Neural progenitor cell (in vitro differentiated cells): ENCODE measurements at regions not wholly inside any gene's neighbourhood (a gene's known extent, or its start where the extent isn't known, plus 50 kb on each side); places are given as distances from the start of the nearest gene placed in this dataset.

Experiments used
- DNase-seq: peaks from one replicate; pipeline ENCODE4 v3.0.0-alpha.2; 2016; ENCODE audit warnings: low spot score
- H2AFZ ChIP-seq: fragments of 200-600 bp; sonication (generic); replicated peaks from 2 replicates; pipeline ENCODE4 v1.6.1; 2016; ENCODE audit warnings: antibody characterized with exemption
- H3F3A ChIP-seq: fragments of 200-600 bp; sonication (generic); 2 replicates; pipeline ENCODE4 v1.6.1; 2016; ENCODE audit warnings: antibody characterized with exemption, low read depth
- H3K27ac ChIP-seq: fragments of 200-600 bp; sonication (generic); 2 replicates; pipeline ENCODE4 v1.5.1; 2016; ENCODE audit warnings: mild to moderate bottlenecking
- H3K27me3 ChIP-seq: fragments of 200-600 bp; sonication (generic); 2 replicates; pipeline ENCODE4 v1.6.1; 2016; ENCODE audit warnings: mild to moderate bottlenecking, moderate library complexity
- H3K36me3 ChIP-seq: fragments of 200-600 bp; sonication (generic); 2 replicates; pipeline ENCODE4 v1.5.1; 2016
- H3K4me1 ChIP-seq: fragments of 200-600 bp; sonication (generic); 2 replicates; pipeline ENCODE4 v1.6.1; 2016; ENCODE audit warnings: mixed run types
- H3K4me2 ChIP-seq: fragments of 200-600 bp; sonication (generic); 2 replicates; pipeline ENCODE4 v1.6.1; 2016
- H3K4me3 ChIP-seq: fragments of 200-600 bp; sonication (generic); 2 replicates; pipeline ENCODE4 v1.5.1; 2016
- H3K79me2 ChIP-seq: fragments of 200-600 bp; sonication (generic); 2 replicates; pipeline ENCODE4 v1.6.1; 2016; ENCODE audit warnings: low read depth
- H3K9ac ChIP-seq: fragments of 200-600 bp; sonication (generic); 2 replicates; pipeline ENCODE4 v1.6.1; 2016
- H3K9me3 ChIP-seq: fragments of 200-600 bp; sonication (generic); 2 replicates; pipeline ENCODE4 v1.5.1; 2016; ENCODE audit warnings: low read depth
- H4K20me1 ChIP-seq: fragments of 200-600 bp; sonication (generic); 2 replicates; pipeline ENCODE4 v1.6.1; 2016; ENCODE audit warnings: low read depth
- H3K27ac Mint-ChIP-seq: 3 replicates; pipeline ENCODE4 v1.8.0; 2021; ENCODE audit warnings: mixed read lengths
- H3K27me3 Mint-ChIP-seq: 2 replicates; pipeline ENCODE4 v1.8.0; 2022; ENCODE audit warnings: low read depth, mild to moderate bottlenecking, inconsistent platforms, moderate library complexity, mixed read lengths; ENCODE audit not compliant: insufficient read depth
- H3K36me3 Mint-ChIP-seq: 3 replicates; pipeline ENCODE4 v1.8.0; 2021; ENCODE audit warnings: mixed read lengths
- H3K4me1 Mint-ChIP-seq: 3 replicates; pipeline ENCODE4 v1.8.0; 2021; ENCODE audit warnings: mixed read lengths
- H3K4me3 Mint-ChIP-seq: 3 replicates; pipeline ENCODE4 v1.8.0; 2021; ENCODE audit warnings: mild to moderate bottlenecking, moderate library complexity, mixed read lengths
- H3K9me3 Mint-ChIP-seq: 3 replicates; pipeline ENCODE4 v1.8.0; 2020; ENCODE audit warnings: mixed read lengths
- EZH2 ChIP-seq: fragments of 200-600 bp; sonication (generic); IDR thresholded peaks from 2 replicates; pipeline ENCODE4 v1.6.1; 2017; ENCODE audit warnings: antibody characterized with exemption, mild to moderate bottlenecking, moderate library complexity
- EZH2phosphoT487 ChIP-seq: fragments of 200-600 bp; sonication (generic); IDR thresholded peaks from 2 replicates; pipeline ENCODE4 v1.6.1; 2017; ENCODE audit warnings: antibody characterized with exemption
- TF ChIP-seq, protein P1 (sequence below): fragments of 200-600 bp; sonication (generic); IDR thresholded peaks from 2 replicates; pipeline ENCODE4 v1.5.1; 2017; ENCODE audit warnings: antibody characterized with exemption, mild to moderate bottlenecking

DNA sequence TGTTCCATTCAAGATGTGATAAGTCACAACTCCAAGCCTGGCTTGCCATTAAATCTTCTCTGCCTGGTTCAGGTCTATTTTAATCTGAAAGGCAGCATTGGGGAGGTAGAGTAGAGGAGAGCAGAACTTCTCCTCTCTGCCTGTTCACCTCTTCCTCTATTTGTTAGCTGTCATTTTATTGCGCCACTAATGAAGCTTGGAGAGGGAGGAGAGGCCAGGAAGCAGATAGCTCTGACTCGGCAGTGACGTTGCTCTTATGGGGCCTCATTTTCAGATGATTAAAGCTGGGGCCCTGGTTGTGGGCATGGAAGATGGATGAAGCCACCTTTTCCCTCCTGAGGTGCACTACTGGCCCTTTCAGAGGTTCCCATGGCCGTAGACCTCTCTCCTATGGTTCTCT lies 207.3 kb downstream of the MID1IP1 start:
- no peaks in the 10 kb centered on the region for H3K36me3 Mint-ChIP-seq
- Histone ChIP-seq H3F3A (no peaks in the 10 kb centered on the region), H4K20me1 (no peaks in the 10 kb centered on the region), H3K36me3 (no peaks in the 10 kb centered on the region), H3K4me2 (no peak overlapping the region), H3K4me1 (no peaks in the 10 kb centered on the region), H3K27ac (no peak overlapping the region), H3K79me2 (no peaks in the 10 kb centered on the region), H3K27me3 (no peaks in the 10 kb centered on the region), H3K9ac (no peak overlapping the region), H3K9me3 (no peaks in the 10 kb centered on the region), H3K4me3 (no peak overlapping the region), H2AFZ (no peak overlapping the region)
- peaks cover 4% of the 10 kb centered on the region for H3K9me3 Mint-ChIP-seq
- H3K27ac Mint-ChIP-seq = no peak overlapping the region
- TF ChIP-seq EZH2 (no peak), EZH2phosphoT487 (no peak)
- TF ChIP-seq, protein P1, sequence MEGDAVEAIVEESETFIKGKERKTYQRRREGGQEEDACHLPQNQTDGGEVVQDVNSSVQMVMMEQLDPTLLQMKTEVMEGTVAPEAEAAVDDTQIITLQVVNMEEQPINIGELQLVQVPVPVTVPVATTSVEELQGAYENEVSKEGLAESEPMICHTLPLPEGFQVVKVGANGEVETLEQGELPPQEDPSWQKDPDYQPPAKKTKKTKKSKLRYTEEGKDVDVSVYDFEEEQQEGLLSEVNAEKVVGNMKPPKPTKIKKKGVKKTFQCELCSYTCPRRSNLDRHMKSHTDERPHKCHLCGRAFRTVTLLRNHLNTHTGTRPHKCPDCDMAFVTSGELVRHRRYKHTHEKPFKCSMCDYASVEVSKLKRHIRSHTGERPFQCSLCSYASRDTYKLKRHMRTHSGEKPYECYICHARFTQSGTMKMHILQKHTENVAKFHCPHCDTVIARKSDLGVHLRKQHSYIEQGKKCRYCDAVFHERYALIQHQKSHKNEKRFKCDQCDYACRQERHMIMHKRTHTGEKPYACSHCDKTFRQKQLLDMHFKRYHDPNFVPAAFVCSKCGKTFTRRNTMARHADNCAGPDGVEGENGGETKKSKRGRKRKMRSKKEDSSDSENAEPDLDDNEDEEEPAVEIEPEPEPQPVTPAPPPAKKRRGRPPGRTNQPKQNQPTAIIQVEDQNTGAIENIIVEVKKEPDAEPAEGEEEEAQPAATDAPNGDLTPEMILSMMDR = no peak
- DNase-seq = no peak
- H3K4me1 Mint-ChIP-seq = peaks cover 4% of the 10 kb centered on the region
- H3K27me3 Mint-ChIP-seq = peaks cover 4% of the 10 kb centered on the region
- H3K4me3 Mint-ChIP-seq = no peak overlapping the region

- Histone ChIP-seq H3K4me1 (no peaks in the 10 kb centered on the region), H4K20me1 (no peaks in the 10 kb centered on the region), H3K36me3 (no peaks in the 10 kb centered on the region), H3F3A (no peaks in the 10 kb centered on the region), H3K27me3 (no peaks in the 10 kb centered on the region), H3K9ac (no peak overlapping the region), H3K79me2 (no peaks in the 10 kb centered on the region), H3K4me2 (no peak overlapping the region), H3K9me3 (no peaks in the 10 kb centered on the region), H3K4me3 (no peak overlapping the region), H2AFZ (no peak overlapping the region), H3K27ac (no peak overlapping the region)
- no peak for DNase-seq
- Mint-ChIP-seq H3K4me3 (no peak overlapping the region), H3K27ac (no peak overlapping the region), H3K9me3 (peaks cover 4% of the 10 kb centered on the region), H3K4me1 (peaks cover 4% of the 10 kb centered on the region), H3K27me3 (peaks cover 5% of the 10 kb centered on the region), H3K36me3 (no peaks in the 10 kb centered on the region)
- no peak for TF ChIP-seq EZH2
- TF ChIP-seq EZH2phosphoT487 = no peak
- TF ChIP-seq, protein P1 = no peak
These were observed 210.4 kb downstream of the MID1IP1 start for GRCh38 chrX:39011454-39012221.

- Mint-ChIP-seq H3K4me1 (peaks cover 14% of the 10 kb centered on the region), H3K9me3 (peaks cover 2% of the 10 kb centered on the region), H3K27me3 (peaks cover 5% of the 10 kb centered on the region), H3K27ac (no peak overlapping the region), H3K36me3 (no peaks in the 10 kb centered on the region), H3K4me3 (no peak overlapping the region)
- no peaks in the 10 kb centered on the region for H3K36me3 ChIP-seq
- DNase-seq = no peak
- TF ChIP-seq, protein P1 = no peak
- TF ChIP-seq EZH2 (no peak), EZH2phosphoT487 (no peak)
- H4K20me1 ChIP-seq = no peaks in the 10 kb centered on the region
- no peaks in the 10 kb centered on the region for H3K79me2 ChIP-seq
- no peaks in the 10 kb centered on the region for H3K27me3 ChIP-seq
- peaks cover 5% of the 10 kb centered on the region for H3K4me1 ChIP-seq
- no peaks in the 10 kb centered on the region for H3F3A ChIP-seq
- H3K4me2 ChIP-seq = no peak overlapping the region
- H3K9me3 ChIP-seq = no peaks in the 10 kb centered on the region
- no peak overlapping the region for H3K27ac ChIP-seq
- H3K9ac ChIP-seq = no peak overlapping the region
- no peak overlapping the region for H3K4me3 ChIP-seq
- H2AFZ ChIP-seq = no peak overlapping the region
These were observed 211.4 kb downstream of the MID1IP1 start for GRCh38 chrX:39012621-39013111.
